ENCODE measurements at regions not wholly inside any gene's neighbourhood (a gene's known extent, or its start where the extent isn't known, plus 50 kb on each side); places are given as distances from the start of the nearest gene placed in this dataset.

- H3K4me1 ChIP-seq, result no peaks in the 10 kb centered on the region; the same call in 1 of the 2 replicates
- no peaks in the 10 kb centered on the region for H3K27me3 ChIP-seq
- TF ChIP-seq CTCF (IDR thresholded peaks at IDR 0.05; ENCODE audit: low read depth, low read length), result no peak
- no peaks in the 10 kb centered on the region for H3K9me3 ChIP-seq
- no peak overlapping the region for H3K4me3 ChIP-seq (ENCODE audit: low read depth, low read length)
- H3K36me3 ChIP-seq, result no peaks in the 10 kb centered on the region
- DNase-seq, result no peak
Observed at GRCh38 chr11:15747671-15748070, 608.7 kb downstream of the SOX6 start.

- H3K4me3 ChIP-seq (ENCODE audit: low read depth, low read length), result no peak overlapping the region
- H3K27me3 ChIP-seq, result no peaks in the 10 kb centered on the region
- H3K4me1 ChIP-seq, result no peaks in the 10 kb centered on the region; the same call in 1 of the 2 replicates
- no peak for TF ChIP-seq CTCF (IDR thresholded peaks at IDR 0.05; ENCODE audit: low read depth, low read length)
- no peaks in the 10 kb centered on the region for H3K36me3 ChIP-seq
- no peaks in the 10 kb centered on the region for H3K9me3 ChIP-seq
- no peak for DNase-seq
Observed at GRCh38 chr11:15748132-15748531, 608.2 kb downstream of the SOX6 start.

GRCh38 chr11:15748741-15749140 lies 607.6 kb downstream of the SOX6 start:
- Histone ChIP-seq H3K4me3 (ENCODE audit: low read depth, low read length) (no peak overlapping the region), H3K36me3 (no peaks in the 10 kb centered on the region), H3K9me3 (no peaks in the 10 kb centered on the region), H3K4me1 (no peaks in the 10 kb centered on the region), H3K27me3 (no peaks in the 10 kb centered on the region)
- no peak for TF ChIP-seq CTCF (IDR thresholded peaks at IDR 0.05; ENCODE audit: low read depth, low read length)
- no peak for DNase-seq

- no peaks in the 10 kb centered on the region for H3K27me3 ChIP-seq
- DNase-seq, result peak; percentile 16
- H3K4me1 ChIP-seq, result no peaks in the 10 kb centered on the region
- H3K9me3 ChIP-seq, result no peaks in the 10 kb centered on the region
- TF ChIP-seq CTCF (IDR thresholded peaks at IDR 0.05; ENCODE audit: low read depth, low read length), result no peak
- H3K4me3 ChIP-seq (ENCODE audit: low read depth, low read length), result peak overlapping the region; percentile 11; the same call in 1 of the 2 replicates
- H3K36me3 ChIP-seq, result no peaks in the 10 kb centered on the region
Observed at GRCh38 chr11:15750535-15751308, 605.6 kb downstream of the SOX6 start.

GRCh38 chr11:15754221-15754620 lies 602.1 kb downstream of the SOX6 start:
- Histone ChIP-seq H3K4me1 (no peaks in the 10 kb centered on the region), H3K9me3 (no peaks in the 10 kb centered on the region), H3K27me3 (no peaks in the 10 kb centered on the region), H3K36me3 (no peaks in the 10 kb centered on the region), H3K4me3 (ENCODE audit: low read depth, low read length) (no peak overlapping the region)
- no peak for DNase-seq
- TF ChIP-seq CTCF (IDR thresholded peaks at IDR 0.05; ENCODE audit: low read depth, low read length), result no peak

GRCh38 chr11:15757048-15757698 lies 599.2 kb downstream of the SOX6 start:
- Histone ChIP-seq H3K27me3 (no peaks in the 10 kb centered on the region), H3K4me3 (ENCODE audit: low read depth, low read length) (no peak overlapping the region), H3K36me3 (no peaks in the 10 kb centered on the region), H3K9me3 (no peaks in the 10 kb centered on the region), H3K4me1 (no peaks in the 10 kb centered on the region)
- TF ChIP-seq CTCF (IDR thresholded peaks at IDR 0.05; ENCODE audit: low read depth, low read length), result no peak
- DNase-seq, result no peak

Data from BE2C (cell line).